ENCODE measurements at regions not wholly inside any gene's neighbourhood (a gene's known extent, or its start where the extent isn't known, plus 50 kb on each side); places are given as distances from the start of the nearest gene placed in this dataset.

GRCh38 chr3:72446218-72447058 lies 401.8 kb downstream of the SHQ1 start, which contains the start of gene RYBP:
TSS of gene RYBP (minus strand) at chr3:72446621.
- Mint-ChIP-seq H3K36me3 (ENCODE audit: low read depth) (peaks cover 11% of the 10 kb centered on the region), H3K27me3 (ENCODE audit: insufficient read depth, low read depth, poor library complexity) (peaks cover 28% of the 10 kb centered on the region), H3K4me3 (peak within 1 kb of the TSS; percentile 97), H3K4me1 (peaks cover 47% of the 10 kb centered on the region), H3K9me3 (no peaks in the 10 kb centered on the region), H3K27ac (peak within 1 kb of the TSS; percentile 97)
- Histone ChIP-seq H3K4me2 (peak within 1 kb of the TSS; percentile 88), H3K4me1 (ENCODE audit: insufficient read depth) (peaks cover 46% of the 10 kb centered on the region), H4K20me1 (replicated peaks; ENCODE audit: insufficient read depth) (peaks cover 46% of the 10 kb centered on the region), H3F3A (replicated peaks; ENCODE audit: low read depth) (peaks cover 9% of the 10 kb centered on the region; the same call in 1 of the 2 replicates), H3K27ac (ENCODE audit: low read depth) (peak within 1 kb of the TSS; percentile 90), H3K27me3 (ENCODE audit: insufficient read depth) (peaks cover 17% of the 10 kb centered on the region), H3K4me3 (peak within 1 kb of the TSS; percentile 85), H3K9me2 (ENCODE audit: insufficient read depth) (no peaks in the 10 kb centered on the region), H3K79me2 (replicated peaks; ENCODE audit: insufficient read depth) (peaks cover 53% of the 10 kb centered on the region), H3K36me3 (ENCODE audit: insufficient read depth) (no peaks in the 10 kb centered on the region), H2AFZ (0 out of 2 replicates have a peak within 1 kb of the TSS, but pooled peaks have one; percentile 52)
- ATAC-seq: peak; percentile 40
- TF ChIP-seq EZH2 (IDR thresholded peaks at IDR 0.05; ENCODE audit: low read depth, unreplicated experiment): no peak
- no peak for TF ChIP-seq CREB1 (CRISPR knock-in tag; IDR thresholded peaks at IDR 0.05; ENCODE audit: low read depth)
- no peak for TF ChIP-seq CTCF (conservative IDR thresholded peaks at IDR 0.05; ENCODE audit: low read depth in 2 of 2)
- no peak for TF ChIP-seq STAT1 (IDR thresholded peaks at IDR 0.05; ENCODE audit: unreplicated experiment)
- TF ChIP-seq POLR2AphosphoS5 (IDR thresholded peaks at IDR 0.05; ENCODE audit: low read depth): no peak
- TF ChIP-seq REST (IDR thresholded peaks at IDR 0.05; ENCODE audit: unreplicated experiment): no peak
- no peak for TF ChIP-seq ZNF114 (CRISPR knock-in tag; IDR thresholded peaks at IDR 0.05)
- TF ChIP-seq EZH2phosphoT487 (IDR thresholded peaks at IDR 0.05; ENCODE audit: unreplicated experiment): no peak
- no peak for TF ChIP-seq ZNF462 (CRISPR knock-in tag; IDR thresholded peaks at IDR 0.05)
- TF ChIP-seq JUNB (IDR thresholded peaks at IDR 0.05; ENCODE audit: unreplicated experiment): no peak
- no peak for TF ChIP-seq NANOG (IDR thresholded peaks at IDR 0.05; ENCODE audit: borderline replicate concordance)
- no peak for TF ChIP-seq ETS1 (IDR thresholded peaks at IDR 0.05)
- TF ChIP-seq ZNF331 (CRISPR knock-in tag; IDR thresholded peaks at IDR 0.05; ENCODE audit: low read depth): no peak
- peak; percentile 55 for DNase-seq (ENCODE audit: low spot score)
